ENCODE measurements at regions not wholly inside any gene's neighbourhood (a gene's known extent, or its start where the extent isn't known, plus 50 kb on each side); places are given as distances from the start of the nearest gene placed in this dataset.

DNA sequence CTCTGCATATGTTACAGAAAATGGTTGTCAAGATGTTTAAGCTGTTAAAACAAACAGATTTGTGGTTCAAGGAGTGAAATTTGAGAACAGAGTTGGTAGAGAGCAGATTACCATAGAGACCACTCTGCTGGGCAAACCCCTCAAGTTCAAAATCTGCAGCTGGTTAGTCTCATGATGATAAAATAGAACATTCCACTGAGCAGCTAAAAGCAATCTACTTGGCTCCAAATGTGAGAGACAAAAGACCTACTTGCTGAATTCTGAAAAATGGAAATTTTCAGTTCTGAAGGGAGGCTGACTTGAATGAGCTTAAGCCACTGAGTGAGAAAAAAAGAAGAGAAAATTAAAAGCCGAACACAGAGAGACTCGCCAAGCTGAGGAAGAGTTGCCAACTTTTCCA, 519.3 kb downstream of the NOVA1 start:
- TF ChIP-seq POLR2A (IDR thresholded peaks at IDR 0.05): no peak
- TF ChIP-seq, protein P1, sequence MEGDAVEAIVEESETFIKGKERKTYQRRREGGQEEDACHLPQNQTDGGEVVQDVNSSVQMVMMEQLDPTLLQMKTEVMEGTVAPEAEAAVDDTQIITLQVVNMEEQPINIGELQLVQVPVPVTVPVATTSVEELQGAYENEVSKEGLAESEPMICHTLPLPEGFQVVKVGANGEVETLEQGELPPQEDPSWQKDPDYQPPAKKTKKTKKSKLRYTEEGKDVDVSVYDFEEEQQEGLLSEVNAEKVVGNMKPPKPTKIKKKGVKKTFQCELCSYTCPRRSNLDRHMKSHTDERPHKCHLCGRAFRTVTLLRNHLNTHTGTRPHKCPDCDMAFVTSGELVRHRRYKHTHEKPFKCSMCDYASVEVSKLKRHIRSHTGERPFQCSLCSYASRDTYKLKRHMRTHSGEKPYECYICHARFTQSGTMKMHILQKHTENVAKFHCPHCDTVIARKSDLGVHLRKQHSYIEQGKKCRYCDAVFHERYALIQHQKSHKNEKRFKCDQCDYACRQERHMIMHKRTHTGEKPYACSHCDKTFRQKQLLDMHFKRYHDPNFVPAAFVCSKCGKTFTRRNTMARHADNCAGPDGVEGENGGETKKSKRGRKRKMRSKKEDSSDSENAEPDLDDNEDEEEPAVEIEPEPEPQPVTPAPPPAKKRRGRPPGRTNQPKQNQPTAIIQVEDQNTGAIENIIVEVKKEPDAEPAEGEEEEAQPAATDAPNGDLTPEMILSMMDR (IDR thresholded peaks at IDR 0.05): no peak
- H3K27me3 ChIP-seq: no peaks in the 10 kb centered on the region
- no peak for DNase-seq
- intact Hi-C loops (cut with DNase I; ENCODE audit: low total_unique reads): no loop called here
- 59 to 61% methylated on average over 2 of the region's 2 CpGs for WGBS, 2 donors
- no peaks in the 10 kb centered on the region for H3K4me1 ChIP-seq
- H3K27ac ChIP-seq: no peak overlapping the region
- H3K36me3 ChIP-seq (ENCODE audit: low read depth, missing control alignments): no peaks in the 10 kb centered on the region
- H3K9me3 ChIP-seq: no peaks in the 10 kb centered on the region
- no peak overlapping the region for H3K4me3 ChIP-seq

DNA sequence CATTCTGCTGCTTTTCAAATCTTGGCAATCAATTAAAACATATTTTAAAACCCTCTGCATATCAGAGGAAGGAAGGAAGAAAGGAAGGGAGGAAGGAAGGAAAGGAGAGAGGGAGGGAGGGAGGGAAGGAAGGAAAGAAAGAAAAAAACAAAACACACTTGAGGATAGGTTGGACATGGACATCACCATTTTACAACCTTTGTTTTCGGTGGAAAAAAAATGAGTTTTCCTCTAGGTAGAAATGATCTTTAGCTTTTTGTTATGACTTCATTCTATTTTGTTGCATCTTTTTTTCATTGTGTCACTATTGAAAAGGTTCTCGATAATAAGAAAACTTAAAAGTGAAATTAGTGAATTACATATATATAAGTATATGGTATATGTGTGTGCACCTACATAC, 522.9 kb downstream of the NOVA1 start:
- TF ChIP-seq, protein P1 (IDR thresholded peaks at IDR 0.05): no peak
- TF ChIP-seq POLR2A (IDR thresholded peaks at IDR 0.05): no peak
- no peak for DNase-seq
- Histone ChIP-seq H3K36me3 (ENCODE audit: low read depth, missing control alignments) (no peaks in the 10 kb centered on the region), H3K9me3 (no peaks in the 10 kb centered on the region), H3K4me1 (no peaks in the 10 kb centered on the region), H3K4me3 (no peak overlapping the region), H3K27ac (no peak overlapping the region), H3K27me3 (no peaks in the 10 kb centered on the region)
- WGBS, 2 donors: 90 to 92% methylated on average over 2 of the region's 2 CpGs
- intact Hi-C loops (cut with DNase I; ENCODE audit: low total_unique reads): no loop called here

DNA sequence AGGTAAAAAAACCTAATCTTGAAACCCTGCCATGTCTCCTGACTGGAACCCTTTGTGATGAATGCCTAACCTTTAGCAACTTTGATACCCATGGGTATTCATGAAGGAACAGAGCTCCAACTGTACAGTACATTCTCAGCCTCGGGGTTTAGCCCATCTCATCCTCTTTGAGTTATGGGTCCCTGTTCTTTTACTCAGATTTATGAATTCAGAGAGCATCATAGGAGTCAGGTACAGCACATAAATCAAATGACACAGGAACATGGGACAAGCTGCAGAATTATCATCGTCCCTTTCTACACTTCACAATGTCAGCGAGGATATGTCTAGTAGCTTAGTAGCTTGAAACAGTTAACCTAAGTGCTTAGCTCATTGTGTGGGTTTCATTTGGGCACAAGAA, 527.4 kb downstream of the NOVA1 start:
- Histone ChIP-seq H3K27me3 (no peaks in the 10 kb centered on the region), H3K27ac (no peak overlapping the region), H3K9me3 (no peaks in the 10 kb centered on the region), H3K4me1 (no peaks in the 10 kb centered on the region), H3K36me3 (ENCODE audit: low read depth, missing control alignments) (no peaks in the 10 kb centered on the region), H3K4me3 (no peak overlapping the region)
- DNase-seq: no peak
- no peak for TF ChIP-seq POLR2A (IDR thresholded peaks at IDR 0.05)
- TF ChIP-seq, protein P1 (IDR thresholded peaks at IDR 0.05): no peak
- intact Hi-C loops (cut with DNase I; ENCODE audit: low total_unique reads): no loop called here
- WGBS, 2 donors: 75 to 79% methylated on average over 3 of the region's 3 CpGs

GRCh38 chr14:26067786-26068459, 529.9 kb downstream of the NOVA1 start:
- no peaks in the 10 kb centered on the region for H3K9me3 ChIP-seq
- H3K36me3 ChIP-seq (ENCODE audit: low read depth, missing control alignments): no peaks in the 10 kb centered on the region
- no peak overlapping the region for H3K27ac ChIP-seq
- H3K4me3 ChIP-seq: no peak overlapping the region
- intact Hi-C loops (cut with DNase I; ENCODE audit: low total_unique reads): no loop called here
- TF ChIP-seq, protein P1 (IDR thresholded peaks at IDR 0.05): no peak
- TF ChIP-seq POLR2A (IDR thresholded peaks at IDR 0.05): no peak
- no peaks in the 10 kb centered on the region for H3K27me3 ChIP-seq
- no peak for DNase-seq
- 84 to 91% methylated on average over 3 of the region's 3 CpGs for WGBS, 2 donors
- no peaks in the 10 kb centered on the region for H3K4me1 ChIP-seq

DNA sequence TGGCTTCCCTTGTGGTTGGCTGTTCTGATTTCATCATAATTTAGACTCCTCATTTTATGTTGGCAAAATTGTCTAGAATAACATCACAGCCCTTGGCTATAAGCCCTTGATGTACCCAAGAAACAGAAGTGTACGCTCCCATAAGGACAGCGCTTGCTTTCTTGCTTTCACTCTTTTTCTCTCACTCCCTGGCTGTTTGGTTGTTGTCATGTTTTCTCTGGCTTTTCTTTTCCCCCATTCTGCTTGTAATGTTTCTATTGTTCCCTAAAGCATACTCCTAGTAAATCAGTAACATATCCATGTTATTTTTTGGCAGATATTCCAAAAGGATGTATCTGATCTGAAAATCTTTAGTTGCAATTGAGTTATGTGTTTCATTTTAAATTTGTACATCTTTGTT, 530.5 kb downstream of the NOVA1 start:
- TF ChIP-seq, protein P1 (IDR thresholded peaks at IDR 0.05): no peak
- TF ChIP-seq POLR2A (IDR thresholded peaks at IDR 0.05): no peak
- Histone ChIP-seq H3K27ac (no peak overlapping the region), H3K9me3 (no peaks in the 10 kb centered on the region), H3K36me3 (ENCODE audit: low read depth, missing control alignments) (no peaks in the 10 kb centered on the region), H3K4me1 (no peaks in the 10 kb centered on the region), H3K27me3 (no peaks in the 10 kb centered on the region), H3K4me3 (no peak overlapping the region)
- no peak for DNase-seq
- WGBS, 2 donors: 95 to 98% methylated on average over 2 of the region's 2 CpGs
- intact Hi-C loops (cut with DNase I; ENCODE audit: low total_unique reads): no loop called here
